HCT116 (cell line): ENCODE measurements at regions not wholly inside any gene's neighbourhood (a gene's known extent, or its start where the extent isn't known, plus 50 kb on each side); places are given as distances from the start of the nearest gene placed in this dataset.
"Not testable (repeated sequence)": the region's sequence is repeated elsewhere in the genome, so short reads cannot be mapped to it uniquely, and the experiment has no call there.

Experiments used
- EGR1 ChIP-seq: IDR thresholded peaks from 2 replicates; pipeline ENCODE4 v1.6.1; 2012; ENCODE audit warnings: low read depth
- ELF1 ChIP-seq: IDR thresholded peaks from 2 replicates; pipeline ENCODE4 v1.6.1; 2012; ENCODE audit warnings: low read depth, borderline replicate concordance
- EZH2 ChIP-seq: fragments of 200-600 bp; sonication (generic); IDR thresholded peaks from 2 replicates; pipeline ENCODE4 v1.6.1; 2017; ENCODE audit warnings: antibody characterized with exemption, mixed run types
- EZH2phosphoT487 ChIP-seq: fragments of 200-600 bp; IDR thresholded peaks from 2 replicates; pipeline ENCODE4 v1.6.1; 2018; ENCODE audit warnings: antibody characterized with exemption, borderline replicate concordance
- MAX ChIP-seq: IDR thresholded peaks from 2 replicates; pipeline ENCODE4 v1.6.1; 2012
- POLR2A ChIP-seq: IDR thresholded peaks from 2 replicates; pipeline ENCODE4 v1.7.0; 2011; ENCODE audit warnings: borderline replicate concordance; ENCODE audit not compliant: insufficient read depth, insufficient read length; ENCODE audit errors: extremely low read depth
- POLR2AphosphoS5 ChIP-seq: IDR thresholded peaks from 2 replicates; pipeline ENCODE4 v1.6.1; 2011; ENCODE audit warnings: mild to moderate bottlenecking, low read depth, low read length, moderate library complexity
- RAD21 ChIP-seq: IDR thresholded peaks from 2 replicates; pipeline ENCODE4 v1.6.1; 2012; ENCODE audit warnings: low read depth, mild to moderate bottlenecking
- SP1 ChIP-seq: IDR thresholded peaks from 2 replicates; pipeline ENCODE4 v1.6.1; 2012; ENCODE audit warnings: low read depth
- SRF ChIP-seq: IDR thresholded peaks from 2 replicates; pipeline ENCODE4 v1.6.1; 2012; ENCODE audit warnings: low read depth
- ZBTB33 ChIP-seq: IDR thresholded peaks from 2 replicates; pipeline ENCODE4 v1.6.1; 2011; ENCODE audit warnings: mild to moderate bottlenecking, low read length, moderate library complexity; ENCODE audit not compliant: insufficient replicate concordance; ENCODE audit errors: extremely low read depth
- TF ChIP-seq, protein P1 (sequence below), 3 experiments: fragments of 200-600 bp in 1 of 3; sonication (generic) in 1 of 3; IDR thresholded peaks in 2 of 3; conservative IDR thresholded peaks in 1 of 3; 2 replicates each; pipeline ENCODE4 v1.5.1; 2012 to 2017; ENCODE audit warnings: low read depth in 2 of 3, low read length in 2 of 3, antibody characterized with exemption in 1 of 3, borderline replicate concordance in 1 of 3, control low read depth in 1 of 3, mild to moderate bottlenecking in 1 of 3, mixed read lengths in 1 of 3, mixed run types in 1 of 3, moderate library complexity in 1 of 3; ENCODE audit not compliant: insufficient read depth in 1 of 3
- TF ChIP-seq, protein P2 (sequence below): IDR thresholded peaks from 2 replicates; pipeline ENCODE4 v1.6.1; 2012; ENCODE audit warnings: low read depth

GRCh38 chr17:26884741-26885059 is 409.2 kb upstream of the WSB1 start:
- TF ChIP-seq, protein P1, sequence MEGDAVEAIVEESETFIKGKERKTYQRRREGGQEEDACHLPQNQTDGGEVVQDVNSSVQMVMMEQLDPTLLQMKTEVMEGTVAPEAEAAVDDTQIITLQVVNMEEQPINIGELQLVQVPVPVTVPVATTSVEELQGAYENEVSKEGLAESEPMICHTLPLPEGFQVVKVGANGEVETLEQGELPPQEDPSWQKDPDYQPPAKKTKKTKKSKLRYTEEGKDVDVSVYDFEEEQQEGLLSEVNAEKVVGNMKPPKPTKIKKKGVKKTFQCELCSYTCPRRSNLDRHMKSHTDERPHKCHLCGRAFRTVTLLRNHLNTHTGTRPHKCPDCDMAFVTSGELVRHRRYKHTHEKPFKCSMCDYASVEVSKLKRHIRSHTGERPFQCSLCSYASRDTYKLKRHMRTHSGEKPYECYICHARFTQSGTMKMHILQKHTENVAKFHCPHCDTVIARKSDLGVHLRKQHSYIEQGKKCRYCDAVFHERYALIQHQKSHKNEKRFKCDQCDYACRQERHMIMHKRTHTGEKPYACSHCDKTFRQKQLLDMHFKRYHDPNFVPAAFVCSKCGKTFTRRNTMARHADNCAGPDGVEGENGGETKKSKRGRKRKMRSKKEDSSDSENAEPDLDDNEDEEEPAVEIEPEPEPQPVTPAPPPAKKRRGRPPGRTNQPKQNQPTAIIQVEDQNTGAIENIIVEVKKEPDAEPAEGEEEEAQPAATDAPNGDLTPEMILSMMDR (IDR thresholded peaks at IDR 0.05 in 2 of 3, conservative IDR thresholded peaks at IDR 0.05 in 1 of 3; ENCODE audit: borderline replicate concordance in 1 of 3, insufficient read depth in 1 of 3, low read depth in 2 of 3, low read length in 2 of 3): not testable (repeated sequence)
- TF ChIP-seq POLR2A, EGR1, POLR2AphosphoS5, EZH2phosphoT487, ZBTB33, MAX, SRF, RAD21, EZH2, SP1, ELF1: not testable (repeated sequence)
- TF ChIP-seq, protein P2, sequence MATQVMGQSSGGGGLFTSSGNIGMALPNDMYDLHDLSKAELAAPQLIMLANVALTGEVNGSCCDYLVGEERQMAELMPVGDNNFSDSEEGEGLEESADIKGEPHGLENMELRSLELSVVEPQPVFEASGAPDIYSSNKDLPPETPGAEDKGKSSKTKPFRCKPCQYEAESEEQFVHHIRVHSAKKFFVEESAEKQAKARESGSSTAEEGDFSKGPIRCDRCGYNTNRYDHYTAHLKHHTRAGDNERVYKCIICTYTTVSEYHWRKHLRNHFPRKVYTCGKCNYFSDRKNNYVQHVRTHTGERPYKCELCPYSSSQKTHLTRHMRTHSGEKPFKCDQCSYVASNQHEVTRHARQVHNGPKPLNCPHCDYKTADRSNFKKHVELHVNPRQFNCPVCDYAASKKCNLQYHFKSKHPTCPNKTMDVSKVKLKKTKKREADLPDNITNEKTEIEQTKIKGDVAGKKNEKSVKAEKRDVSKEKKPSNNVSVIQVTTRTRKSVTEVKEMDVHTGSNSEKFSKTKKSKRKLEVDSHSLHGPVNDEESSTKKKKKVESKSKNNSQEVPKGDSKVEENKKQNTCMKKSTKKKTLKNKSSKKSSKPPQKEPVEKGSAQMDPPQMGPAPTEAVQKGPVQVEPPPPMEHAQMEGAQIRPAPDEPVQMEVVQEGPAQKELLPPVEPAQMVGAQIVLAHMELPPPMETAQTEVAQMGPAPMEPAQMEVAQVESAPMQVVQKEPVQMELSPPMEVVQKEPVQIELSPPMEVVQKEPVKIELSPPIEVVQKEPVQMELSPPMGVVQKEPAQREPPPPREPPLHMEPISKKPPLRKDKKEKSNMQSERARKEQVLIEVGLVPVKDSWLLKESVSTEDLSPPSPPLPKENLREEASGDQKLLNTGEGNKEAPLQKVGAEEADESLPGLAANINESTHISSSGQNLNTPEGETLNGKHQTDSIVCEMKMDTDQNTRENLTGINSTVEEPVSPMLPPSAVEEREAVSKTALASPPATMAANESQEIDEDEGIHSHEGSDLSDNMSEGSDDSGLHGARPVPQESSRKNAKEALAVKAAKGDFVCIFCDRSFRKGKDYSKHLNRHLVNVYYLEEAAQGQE: not testable (repeated sequence)
